ENCODE measurements at regions not wholly inside any gene's neighbourhood (a gene's known extent, or its start where the extent isn't known, plus 50 kb on each side); places are given as distances from the start of the nearest gene placed in this dataset.

DNA sequence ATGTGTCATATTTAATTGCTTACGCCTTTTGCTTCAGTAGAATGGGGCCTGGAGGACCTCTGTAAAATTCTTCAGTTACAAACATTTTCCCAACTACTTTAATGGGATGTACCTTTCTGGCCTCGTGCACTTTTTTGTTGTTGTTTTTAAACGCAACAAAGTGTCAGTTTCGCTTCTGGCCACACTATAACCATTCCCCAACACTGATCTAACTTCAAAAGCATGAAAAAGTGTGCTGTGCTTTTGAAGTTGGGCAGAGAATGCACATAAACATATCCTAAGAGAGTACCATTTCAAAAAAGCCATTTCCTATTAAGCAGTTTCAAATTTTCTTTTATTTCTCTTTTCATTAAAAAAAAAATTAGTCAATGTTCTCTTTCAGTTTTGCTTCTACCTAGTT lies 435.8 kb downstream of the CNTN6 start:
- Histone ChIP-seq H3K4me3 (ENCODE audit: low read length) (no peak overlapping the region), H3K36me3 (ENCODE audit: control insufficient read depth, low read length) (no peaks in the 10 kb centered on the region), H3K79me2 (ENCODE audit: control insufficient read depth, low read length) (no peaks in the 10 kb centered on the region), H3K4me1 (ENCODE audit: control insufficient read depth, low read length) (no peaks in the 10 kb centered on the region), H3K4me2 (ENCODE audit: low read length) (no peak overlapping the region), H3K9me3 (ENCODE audit: control insufficient read depth, insufficient read depth, low read length) (no peaks in the 10 kb centered on the region), H3K27me3 (ENCODE audit: control insufficient read depth, low read length) (no peaks in the 10 kb centered on the region), H3F3A (ENCODE audit: control insufficient read depth, insufficient read depth) (no peaks in the 10 kb centered on the region), H4K20me1 (ENCODE audit: control insufficient read depth, insufficient read depth, low read depth, low read length) (no peaks in the 10 kb centered on the region), H3K9me2 (replicated peaks; ENCODE audit: control insufficient read depth, low read length) (no peaks in the 10 kb centered on the region), H3K27ac (ENCODE audit: low read depth, low read length) (no peak overlapping the region)
- TF ChIP-seq, protein P1, sequence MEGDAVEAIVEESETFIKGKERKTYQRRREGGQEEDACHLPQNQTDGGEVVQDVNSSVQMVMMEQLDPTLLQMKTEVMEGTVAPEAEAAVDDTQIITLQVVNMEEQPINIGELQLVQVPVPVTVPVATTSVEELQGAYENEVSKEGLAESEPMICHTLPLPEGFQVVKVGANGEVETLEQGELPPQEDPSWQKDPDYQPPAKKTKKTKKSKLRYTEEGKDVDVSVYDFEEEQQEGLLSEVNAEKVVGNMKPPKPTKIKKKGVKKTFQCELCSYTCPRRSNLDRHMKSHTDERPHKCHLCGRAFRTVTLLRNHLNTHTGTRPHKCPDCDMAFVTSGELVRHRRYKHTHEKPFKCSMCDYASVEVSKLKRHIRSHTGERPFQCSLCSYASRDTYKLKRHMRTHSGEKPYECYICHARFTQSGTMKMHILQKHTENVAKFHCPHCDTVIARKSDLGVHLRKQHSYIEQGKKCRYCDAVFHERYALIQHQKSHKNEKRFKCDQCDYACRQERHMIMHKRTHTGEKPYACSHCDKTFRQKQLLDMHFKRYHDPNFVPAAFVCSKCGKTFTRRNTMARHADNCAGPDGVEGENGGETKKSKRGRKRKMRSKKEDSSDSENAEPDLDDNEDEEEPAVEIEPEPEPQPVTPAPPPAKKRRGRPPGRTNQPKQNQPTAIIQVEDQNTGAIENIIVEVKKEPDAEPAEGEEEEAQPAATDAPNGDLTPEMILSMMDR (IDR thresholded peaks at IDR 0.05; ENCODE audit: low read depth, low read length, poor library complexity, severe bottlenecking) = no peak
- TF ChIP-seq EZH2phosphoT487 (IDR thresholded peaks at IDR 0.05; ENCODE audit: borderline replicate concordance, low read length) = no peak

DNA sequence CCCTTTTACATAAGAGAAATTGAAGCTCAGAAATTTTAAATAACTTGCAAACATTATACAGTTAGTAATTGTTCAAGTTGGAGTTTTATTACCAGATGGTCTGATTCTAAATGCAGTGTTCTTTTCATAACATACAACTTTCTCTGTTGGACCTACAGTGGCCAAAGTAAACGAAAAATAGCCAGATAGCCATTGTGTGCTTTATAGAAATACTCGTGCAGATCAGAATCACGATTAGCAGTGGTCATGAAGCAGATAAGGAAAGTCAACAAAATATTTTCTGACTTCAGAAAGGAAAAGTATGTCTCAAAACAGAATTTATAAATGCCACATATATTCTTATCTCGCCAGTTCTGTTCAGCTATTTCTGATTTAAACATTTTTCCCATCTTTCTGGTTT lies 436.9 kb downstream of the CNTN6 start:
- no peak for TF ChIP-seq EZH2phosphoT487 (IDR thresholded peaks at IDR 0.05; ENCODE audit: borderline replicate concordance, low read length)
- Histone ChIP-seq H3K9me2 (replicated peaks; ENCODE audit: control insufficient read depth, low read length) (no peaks in the 10 kb centered on the region), H4K20me1 (ENCODE audit: control insufficient read depth, insufficient read depth, low read depth, low read length) (no peaks in the 10 kb centered on the region), H3K27me3 (ENCODE audit: control insufficient read depth, low read length) (no peaks in the 10 kb centered on the region), H3K4me2 (ENCODE audit: low read length) (no peak overlapping the region), H3K4me3 (ENCODE audit: low read length) (no peak overlapping the region), H3F3A (ENCODE audit: control insufficient read depth, insufficient read depth) (no peaks in the 10 kb centered on the region), H3K79me2 (ENCODE audit: control insufficient read depth, low read length) (no peaks in the 10 kb centered on the region), H3K27ac (ENCODE audit: low read depth, low read length) (no peak overlapping the region), H3K36me3 (ENCODE audit: control insufficient read depth, low read length) (no peaks in the 10 kb centered on the region), H3K4me1 (ENCODE audit: control insufficient read depth, low read length) (no peaks in the 10 kb centered on the region), H3K9me3 (ENCODE audit: control insufficient read depth, insufficient read depth, low read length) (no peaks in the 10 kb centered on the region)

DNA sequence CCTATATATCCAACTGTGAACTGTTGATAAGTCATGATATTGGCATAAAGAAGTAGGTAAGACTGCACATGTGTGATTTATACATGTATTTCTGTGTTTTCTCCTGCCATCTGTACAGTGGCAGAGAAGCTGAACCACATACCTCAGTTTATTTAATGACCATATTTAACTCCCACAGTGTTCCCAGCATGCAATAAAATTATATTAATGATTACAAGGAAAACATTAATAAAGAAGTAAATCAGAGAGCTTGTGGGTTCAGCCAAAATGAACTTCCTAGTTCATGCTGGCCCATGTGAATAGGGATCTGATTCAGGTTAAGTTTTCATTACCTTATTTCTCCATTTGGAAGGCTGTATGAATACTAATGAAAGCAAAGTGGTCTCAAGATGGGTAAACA lies 439.2 kb downstream of the CNTN6 start:
- Histone ChIP-seq H3K36me3 (ENCODE audit: control insufficient read depth, low read length) (no peaks in the 10 kb centered on the region), H3K9me3 (ENCODE audit: control insufficient read depth, insufficient read depth, low read length) (no peaks in the 10 kb centered on the region), H3K4me2 (ENCODE audit: low read length) (no peak overlapping the region), H3F3A (ENCODE audit: control insufficient read depth, insufficient read depth) (no peaks in the 10 kb centered on the region), H3K79me2 (ENCODE audit: control insufficient read depth, low read length) (no peaks in the 10 kb centered on the region), H3K27me3 (ENCODE audit: control insufficient read depth, low read length) (no peaks in the 10 kb centered on the region), H4K20me1 (ENCODE audit: control insufficient read depth, insufficient read depth, low read depth, low read length) (no peaks in the 10 kb centered on the region), H3K9me2 (replicated peaks; ENCODE audit: control insufficient read depth, low read length) (no peaks in the 10 kb centered on the region), H3K4me3 (ENCODE audit: low read length) (no peak overlapping the region), H3K4me1 (ENCODE audit: control insufficient read depth, low read length) (no peaks in the 10 kb centered on the region), H3K27ac (ENCODE audit: low read depth, low read length) (no peak overlapping the region)
- TF ChIP-seq EZH2phosphoT487 (IDR thresholded peaks at IDR 0.05; ENCODE audit: borderline replicate concordance, low read length) = no peak
- TF ChIP-seq, protein P1 (IDR thresholded peaks at IDR 0.05; ENCODE audit: low read depth, low read length, poor library complexity, severe bottlenecking) = no peak

DNA sequence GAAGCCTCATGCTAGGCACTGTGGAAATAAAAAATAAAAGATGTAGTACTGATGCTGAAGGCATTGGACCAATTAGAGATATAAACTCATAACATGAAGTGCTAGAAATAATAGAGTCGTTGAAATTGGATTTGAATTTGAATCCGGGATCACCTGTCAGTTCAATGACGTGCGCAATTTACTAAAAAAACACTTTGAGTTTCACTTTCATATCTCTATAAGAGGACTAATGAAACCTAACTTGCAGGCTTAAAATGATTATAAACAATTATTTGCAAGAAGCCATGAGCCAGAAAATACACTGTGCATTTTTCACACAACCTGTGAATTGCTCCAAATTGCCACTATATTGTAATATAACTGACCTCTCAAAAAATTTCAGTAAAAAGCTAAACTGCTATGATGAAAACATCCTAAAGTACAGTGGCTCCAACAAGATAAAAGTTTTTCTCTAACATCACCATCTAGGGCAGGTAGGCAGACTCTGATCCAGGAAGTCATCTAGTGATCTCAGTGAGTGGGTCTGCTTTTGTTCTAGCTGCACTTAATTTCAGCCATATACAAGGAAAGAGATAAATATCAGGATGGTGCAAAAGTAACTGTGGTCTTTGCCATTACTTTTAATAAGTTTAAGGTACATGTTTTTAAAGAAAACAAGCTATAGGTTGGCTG lies 440.2 kb downstream of the CNTN6 start:
- Histone ChIP-seq H3F3A (ENCODE audit: control insufficient read depth, insufficient read depth) (no peaks in the 10 kb centered on the region), H3K4me3 (ENCODE audit: low read length) (no peak overlapping the region), H4K20me1 (ENCODE audit: control insufficient read depth, insufficient read depth, low read depth, low read length) (no peaks in the 10 kb centered on the region), H3K36me3 (ENCODE audit: control insufficient read depth, low read length) (no peaks in the 10 kb centered on the region), H3K9me3 (ENCODE audit: control insufficient read depth, insufficient read depth, low read length) (no peaks in the 10 kb centered on the region), H3K9me2 (replicated peaks; ENCODE audit: control insufficient read depth, low read length) (no peaks in the 10 kb centered on the region), H3K4me1 (ENCODE audit: control insufficient read depth, low read length) (no peaks in the 10 kb centered on the region), H3K27ac (ENCODE audit: low read depth, low read length) (no peak overlapping the region), H3K4me2 (ENCODE audit: low read length) (no peak overlapping the region), H3K79me2 (ENCODE audit: control insufficient read depth, low read length) (no peaks in the 10 kb centered on the region), H3K27me3 (ENCODE audit: control insufficient read depth, low read length) (no peaks in the 10 kb centered on the region)
- TF ChIP-seq, protein P1 (IDR thresholded peaks at IDR 0.05; ENCODE audit: low read depth, low read length, poor library complexity, severe bottlenecking) = no peak
- no peak for TF ChIP-seq EZH2phosphoT487 (IDR thresholded peaks at IDR 0.05; ENCODE audit: borderline replicate concordance, low read length)
